GM18508 (cell line): ENCODE measurements at regions not wholly inside any gene's neighbourhood (a gene's known extent, or its start where the extent isn't known, plus 50 kb on each side); places are given as distances from the start of the nearest gene placed in this dataset.
"Not testable (repeated sequence)": the region's sequence is repeated elsewhere in the genome, so short reads cannot be mapped to it uniquely, and the experiment has no call there.

Experiments used
- ATAC-seq: cut with Tn5 transposase; IDR thresholded peaks from one replicate; pipeline ENCODE4 v1.9.1; 2021; ENCODE audit warnings: moderate number of reproducible peaks; ENCODE audit not compliant: insufficient read depth, unreplicated experiment

GRCh38 chr1:121517586-121518230 lies 332.9 kb downstream of the SRGAP2C start:
- no peak for ATAC-seq

- no peak for ATAC-seq
Measured at GRCh38 chr1:121518726-121519041, 333.9 kb downstream of the SRGAP2C start.

- no peak for ATAC-seq
Measured at GRCh38 chr1:121519042-121519755, 334.4 kb downstream of the SRGAP2C start.

GRCh38 chr1:121519756-121520286 lies 335.0 kb downstream of the SRGAP2C start:
- ATAC-seq = not testable (repeated sequence)

GRCh38 chr1:121522061-121522759 lies 337.4 kb downstream of the SRGAP2C start:
- no peak for ATAC-seq

- not testable (repeated sequence) for ATAC-seq
Measured at GRCh38 chr1:121523112-121523511, 338.3 kb downstream of the SRGAP2C start.

GRCh38 chr1:121525355-121525754 lies 340.6 kb downstream of the SRGAP2C start:
- no peak for ATAC-seq

- not testable (repeated sequence) for ATAC-seq
Measured at GRCh38 chr1:121528958-121529357, 344.2 kb downstream of the SRGAP2C start.

GRCh38 chr1:121530026-121530425 lies 345.3 kb downstream of the SRGAP2C start:
- ATAC-seq = not testable (repeated sequence)

GRCh38 chr1:121531747-121532146 lies 347.0 kb downstream of the SRGAP2C start:
- ATAC-seq = not testable (repeated sequence)

- not testable (repeated sequence) for ATAC-seq
Measured at GRCh38 chr1:121538148-121538547, 353.4 kb downstream of the SRGAP2C start.

GRCh38 chr1:121538943-121539575 lies 354.3 kb downstream of the SRGAP2C start:
- no peak for ATAC-seq

GRCh38 chr1:121543988-121544387 lies 359.2 kb downstream of the SRGAP2C start:
- not testable (repeated sequence) for ATAC-seq

- ATAC-seq = no peak
Measured at GRCh38 chr1:121544500-121544899, 359.7 kb downstream of the SRGAP2C start.

- not testable (repeated sequence) for ATAC-seq
Measured at GRCh38 chr1:121545899-121546298, 361.1 kb downstream of the SRGAP2C start.

- no peak for ATAC-seq
Measured at GRCh38 chr1:121546830-121547591, 362.2 kb downstream of the SRGAP2C start.

GRCh38 chr1:121547726-121548125 lies 363.0 kb downstream of the SRGAP2C start:
- ATAC-seq = not testable (repeated sequence)

GRCh38 chr1:121550817-121551216 lies 366.0 kb downstream of the SRGAP2C start:
- ATAC-seq = not testable (repeated sequence)

- ATAC-seq = not testable (repeated sequence)
Measured at GRCh38 chr1:121551491-121551890, 366.7 kb downstream of the SRGAP2C start.

- ATAC-seq = not testable (repeated sequence)
Measured at GRCh38 chr1:121556560-121556959, 371.8 kb downstream of the SRGAP2C start.
